ENCODE measurements at regions not wholly inside any gene's neighbourhood (a gene's known extent, or its start where the extent isn't known, plus 50 kb on each side); places are given as distances from the start of the nearest gene placed in this dataset.

DNA sequence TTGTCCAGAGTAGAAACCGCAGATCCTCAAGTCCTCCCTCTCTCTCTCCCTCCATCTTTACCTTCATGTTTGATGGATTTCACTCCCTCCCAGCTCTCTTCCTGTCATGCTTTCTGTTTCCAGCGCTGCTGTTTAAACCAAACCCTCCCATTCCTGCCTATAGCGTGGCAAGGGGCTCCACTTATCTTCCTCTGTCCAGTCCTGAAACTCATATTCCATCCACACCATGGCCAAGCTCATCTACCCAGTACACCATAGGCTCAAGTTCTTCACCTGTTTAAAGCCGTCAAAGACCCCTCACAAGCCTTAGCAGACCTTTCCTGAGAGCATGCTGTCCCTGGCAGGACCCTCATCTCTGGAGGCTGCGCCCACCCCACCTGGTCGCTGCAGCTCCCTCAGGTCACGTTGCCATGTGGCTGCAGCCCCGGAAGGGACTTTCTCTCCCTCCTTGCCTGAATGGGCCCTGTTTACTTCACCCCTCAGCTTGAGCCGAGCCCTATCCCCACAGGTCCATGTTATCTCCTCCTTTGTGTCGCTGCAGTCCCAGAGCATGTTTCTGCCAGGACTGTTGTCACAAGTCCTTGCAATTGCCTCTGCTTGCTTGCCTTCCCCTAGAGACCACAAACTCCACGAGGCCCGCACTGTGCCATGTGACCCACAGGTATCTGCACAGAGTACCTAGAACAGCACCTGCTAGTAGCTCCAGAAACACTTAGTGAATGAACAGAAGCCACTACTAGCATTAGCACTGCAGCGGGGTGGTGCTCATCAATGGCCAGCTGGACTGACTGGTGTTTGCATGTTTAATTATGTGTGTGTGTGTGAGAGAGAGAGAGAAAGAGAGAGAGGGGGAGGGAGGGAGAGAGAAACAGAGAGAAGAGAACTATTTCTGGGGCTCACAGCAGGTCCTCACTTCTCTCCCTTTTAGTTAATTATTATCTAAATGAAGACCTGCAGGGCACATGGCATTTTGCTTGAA lies 149.4 kb upstream of the SNX19 start:
- TF ChIP-seq, protein P1, sequence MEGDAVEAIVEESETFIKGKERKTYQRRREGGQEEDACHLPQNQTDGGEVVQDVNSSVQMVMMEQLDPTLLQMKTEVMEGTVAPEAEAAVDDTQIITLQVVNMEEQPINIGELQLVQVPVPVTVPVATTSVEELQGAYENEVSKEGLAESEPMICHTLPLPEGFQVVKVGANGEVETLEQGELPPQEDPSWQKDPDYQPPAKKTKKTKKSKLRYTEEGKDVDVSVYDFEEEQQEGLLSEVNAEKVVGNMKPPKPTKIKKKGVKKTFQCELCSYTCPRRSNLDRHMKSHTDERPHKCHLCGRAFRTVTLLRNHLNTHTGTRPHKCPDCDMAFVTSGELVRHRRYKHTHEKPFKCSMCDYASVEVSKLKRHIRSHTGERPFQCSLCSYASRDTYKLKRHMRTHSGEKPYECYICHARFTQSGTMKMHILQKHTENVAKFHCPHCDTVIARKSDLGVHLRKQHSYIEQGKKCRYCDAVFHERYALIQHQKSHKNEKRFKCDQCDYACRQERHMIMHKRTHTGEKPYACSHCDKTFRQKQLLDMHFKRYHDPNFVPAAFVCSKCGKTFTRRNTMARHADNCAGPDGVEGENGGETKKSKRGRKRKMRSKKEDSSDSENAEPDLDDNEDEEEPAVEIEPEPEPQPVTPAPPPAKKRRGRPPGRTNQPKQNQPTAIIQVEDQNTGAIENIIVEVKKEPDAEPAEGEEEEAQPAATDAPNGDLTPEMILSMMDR (IDR thresholded peaks at IDR 0.05) = no peak
- TF ChIP-seq POLR2A (IDR thresholded peaks at IDR 0.05) = no peak
